ENCODE measurements at regions not wholly inside any gene's neighbourhood (a gene's known extent, or its start where the extent isn't known, plus 50 kb on each side); places are given as distances from the start of the nearest gene placed in this dataset.

DNA sequence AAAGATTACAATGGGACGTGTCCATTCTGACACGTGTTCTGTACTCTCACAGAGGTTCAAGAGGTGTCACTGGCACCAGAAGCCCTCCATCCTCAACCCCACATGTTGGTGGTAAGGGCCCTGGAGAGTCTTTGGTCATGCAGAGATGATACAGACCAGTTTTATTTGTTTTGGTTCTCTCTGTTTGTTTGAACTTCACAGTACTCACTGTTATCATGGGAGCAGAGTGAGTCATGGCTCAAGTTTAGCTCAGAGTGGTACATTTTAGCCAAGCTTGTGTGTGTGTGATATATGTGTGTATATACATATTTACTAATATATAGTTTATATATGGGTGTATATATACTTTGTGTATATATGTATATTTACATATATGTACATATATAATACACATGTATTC is 935.6 kb downstream of the GRID1 start:
- H3K79me2 ChIP-seq (ENCODE audit: control insufficient read depth, insufficient read depth, low read length): no peaks in the 10 kb centered on the region
- H2AFZ ChIP-seq (ENCODE audit: low read depth, low read length): no peak overlapping the region
- H3K36me3 ChIP-seq (ENCODE audit: control insufficient read depth, insufficient read depth, low read length): no peaks in the 10 kb centered on the region
- FAIRE-seq: no peak
- no peak overlapping the region for H3K4me3 ChIP-seq
- 3% methylated on average over 2 of the region's 2 CpGs for WGBS (ENCODE audit: insufficient coverage, low coverage, missing lambda C conversion rate)
- intact Hi-C loops (cut with micrococcal nuclease): no loop called here
- no peak for ATAC-seq
- no peaks in the 10 kb centered on the region for H3K27me3 ChIP-seq (ENCODE audit: control insufficient read depth in 2 of 2, insufficient read depth in 2 of 2, low read length in 2 of 2)
- no peak overlapping the region for H3K27ac ChIP-seq (ENCODE audit: extremely low read depth, low read depth, low read length)
- H3K4me2 ChIP-seq (ENCODE audit: insufficient read depth, low read length): no peak overlapping the region
- no peaks in the 10 kb centered on the region for H4K20me1 ChIP-seq (replicated peaks; ENCODE audit: control insufficient read depth, insufficient read depth, low read length)
- H3K9ac ChIP-seq (ENCODE audit: insufficient read depth in 1 of 2, low read depth in 2 of 2, low read length in 2 of 2): no peak overlapping the region
- no peaks in the 10 kb centered on the region for H3K4me1 ChIP-seq (replicated peaks in 1 of 2; ENCODE audit: control insufficient read depth in 2 of 2, insufficient read depth in 2 of 2, low read length in 2 of 2)
- POLR2A ChIA-PET: no interaction called here
- DNase-seq (ENCODE audit: extremely low read depth in 1 of 4, low spot score in 3 of 4): no peak
- no TSS peak for BruUV-seq (replicated peaks)
- CTCF ChIA-PET (ENCODE audit: low intra/inter-chr PET ratio): no interaction called here
- no peaks in the 10 kb centered on the region for H3K9me3 ChIP-seq (replicated peaks; ENCODE audit: control insufficient read depth, insufficient read depth, low read depth, low read length)
- H3K9me1 ChIP-seq (ENCODE audit: control insufficient read depth, insufficient read depth, low read length): no peaks in the 10 kb centered on the region
- in situ Hi-C loops (cut with MboI): no loop called here
- no peak for TF ChIP-seq NCOA1 (IDR thresholded peaks at IDR 0.05; ENCODE audit: low read depth)
- TF ChIP-seq MCM3 (IDR thresholded peaks at IDR 0.05): no peak
- TF ChIP-seq RBFOX2 (IDR thresholded peaks at IDR 0.05; ENCODE audit: low read depth, low read length): no peak
- no peak for TF ChIP-seq SMAD4 (CRISPR knock-in tag; conservative IDR thresholded peaks at IDR 0.05)
- TF ChIP-seq ZNF12 (CRISPR knock-in tag; IDR thresholded peaks at IDR 0.05): no peak
- TF ChIP-seq, protein P1, sequence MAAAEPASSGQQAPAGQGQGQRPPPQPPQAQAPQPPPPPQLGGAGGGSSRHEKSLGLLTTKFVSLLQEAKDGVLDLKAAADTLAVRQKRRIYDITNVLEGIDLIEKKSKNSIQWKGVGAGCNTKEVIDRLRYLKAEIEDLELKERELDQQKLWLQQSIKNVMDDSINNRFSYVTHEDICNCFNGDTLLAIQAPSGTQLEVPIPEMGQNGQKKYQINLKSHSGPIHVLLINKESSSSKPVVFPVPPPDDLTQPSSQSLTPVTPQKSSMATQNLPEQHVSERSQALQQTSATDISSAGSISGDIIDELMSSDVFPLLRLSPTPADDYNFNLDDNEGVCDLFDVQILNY (CRISPR knock-in tag; IDR thresholded peaks at IDR 0.05): no peak
- TF ChIP-seq MBD2 (IDR thresholded peaks at IDR 0.05; ENCODE audit: borderline replicate concordance, low read depth): no peak
- TF ChIP-seq RBM34 (IDR thresholded peaks at IDR 0.05; ENCODE audit: borderline replicate concordance, insufficient read depth, low read length): no peak

Measured in K562 (cell line).